GM23248 (cell line): ENCODE measurements at regions not wholly inside any gene's neighbourhood (a gene's known extent, or its start where the extent isn't known, plus 50 kb on each side); places are given as distances from the start of the nearest gene placed in this dataset.

Source experiments
- DNase-seq: peaks from one replicate; pipeline ENCODE4 v3.0.0-alpha.2; 2015
- H2AFZ ChIP-seq: fragments of 200-600 bp; sonication (generic); 2 replicates; pipeline ENCODE4 v1.6.1; 2016; ENCODE audit warnings: antibody characterized with exemption
- H3F3A ChIP-seq: fragments of 200-600 bp; sonication (generic); 2 replicates; pipeline ENCODE4 v1.6.1; 2016; ENCODE audit warnings: mild to moderate bottlenecking, antibody characterized with exemption, mixed run types; ENCODE audit not compliant: insufficient read depth
- H3K27ac ChIP-seq: fragments of 200-600 bp; sonication (generic); 2 replicates; pipeline ENCODE4 v1.5.1; 2016; ENCODE audit warnings: mild to moderate bottlenecking
- H3K27me3 ChIP-seq: fragments of 200-600 bp; sonication (generic); replicated peaks from 2 replicates; pipeline ENCODE4 v1.6.1; 2016; ENCODE audit warnings: mild to moderate bottlenecking; ENCODE audit not compliant: insufficient read depth
- H3K36me3 ChIP-seq: fragments of 200-600 bp; sonication (generic); 2 replicates; pipeline ENCODE4 v1.6.1; 2016; ENCODE audit warnings: low read depth, mild to moderate bottlenecking
- H3K4me1 ChIP-seq: fragments of 200-600 bp; sonication (generic); 2 replicates; pipeline ENCODE4 v1.6.1; 2016; ENCODE audit warnings: mild to moderate bottlenecking; ENCODE audit not compliant: insufficient read depth
- H3K4me2 ChIP-seq: fragments of 200-600 bp; sonication (generic); one replicate; pipeline ENCODE4 v1.6.1; 2016; ENCODE audit warnings: mild to moderate bottlenecking; ENCODE audit not compliant: unreplicated experiment
- H3K4me3 ChIP-seq: fragments of 200-600 bp; sonication (generic); 2 replicates; pipeline ENCODE4 v1.5.1; 2016; ENCODE audit warnings: mild to moderate bottlenecking
- H3K79me2 ChIP-seq: fragments of 200-600 bp; sonication (generic); 2 replicates; pipeline ENCODE4 v1.6.1; 2016; ENCODE audit warnings: mild to moderate bottlenecking; ENCODE audit not compliant: insufficient read depth
- H3K9ac ChIP-seq: fragments of 200-600 bp; sonication (generic); 2 replicates; pipeline ENCODE4 v1.6.1; 2016; ENCODE audit warnings: mild to moderate bottlenecking
- H3K9me2 ChIP-seq: fragments of 200-600 bp; sonication (generic); 2 replicates; pipeline ENCODE4 v1.6.1; 2016; ENCODE audit warnings: mixed run types, mild to moderate bottlenecking, moderate library complexity; ENCODE audit not compliant: insufficient read depth
- H3K9me3 ChIP-seq: fragments of 200-600 bp; sonication (generic); one replicate; pipeline ENCODE4 v1.6.1; 2017; ENCODE audit warnings: low read depth
- H4K20me1 ChIP-seq: fragments of 200-600 bp; sonication (generic); 2 replicates; pipeline ENCODE4 v1.6.0; 2016; ENCODE audit not compliant: insufficient read depth
- EZH2 ChIP-seq: fragments of 200-600 bp; sonication (generic); IDR thresholded peaks from 2 replicates; pipeline ENCODE4 v1.6.1; 2018; ENCODE audit warnings: antibody characterized with exemption, mild to moderate bottlenecking; ENCODE audit not compliant: insufficient read depth, poor library complexity, severe bottlenecking
- EZH2phosphoT487 ChIP-seq: fragments of 200-600 bp; sonication (generic); IDR thresholded peaks from 2 replicates; pipeline ENCODE4 v1.6.1; 2018; ENCODE audit warnings: antibody characterized with exemption, moderate library complexity, mild to moderate bottlenecking, low read depth; ENCODE audit not compliant: insufficient read depth
- WGBS, 2 experiments: methylation state at CpG; one replicate each; pipeline ENCODE4 v1.1.6; 2015 to 2017; ENCODE audit warnings: low lambda C conversion rate in 2 of 2, low coverage in 1 of 2; ENCODE audit errors: missing lambda C conversion rate in 2 of 2; 5-methylcytosine and 5-hydroxymethylcytosine counted together
- in situ Hi-C: fragments of 300-500 bp; cut with MboI; formaldehyde crosslinking; loops from 2 replicates; pipeline ENCODE4 v1.15.0; 2020

- Histone ChIP-seq H3K4me1 (no peaks in the 10 kb centered on the region), H3K27me3 (no peaks in the 10 kb centered on the region), H3K9me2 (no peaks in the 10 kb centered on the region), H3K4me2 (no peak overlapping the region), H3K36me3 (no peaks in the 10 kb centered on the region), H3K9me3 (no peaks in the 10 kb centered on the region), H3K79me2 (no peaks in the 10 kb centered on the region), H3F3A (no peaks in the 10 kb centered on the region), H3K27ac (no peak overlapping the region), H3K4me3 (no peak overlapping the region), H2AFZ (no peak overlapping the region), H3K9ac (no peak overlapping the region), H4K20me1 (no peaks in the 10 kb centered on the region)
- no peak for TF ChIP-seq EZH2
- TF ChIP-seq EZH2phosphoT487: no peak
- in situ Hi-C loops: no loop called here
- WGBS, 2 experiments: 40 to 51% methylated on average over 5 to 6 of the region's 6 CpGs
- DNase-seq: no peak
Observed at GRCh38 chr5:57594436-57594835, 111.8 kb upstream of the ACTBL2 start.

GRCh38 chr5:57592236-57592635 is 109.6 kb upstream of the ACTBL2 start:
- 81 to 83% methylated on average over 3 of the region's 3 CpGs for WGBS, 2 experiments
- no peak for DNase-seq

GRCh38 chr5:57586649-57587048 is 104.0 kb upstream of the ACTBL2 start:
- H3K27me3 ChIP-seq: no peaks in the 10 kb centered on the region
- 0 to 22% methylated on average over 1 of the region's 1 CpG for WGBS, 2 experiments
- DNase-seq: no peak
- no peaks in the 10 kb centered on the region for H3K9me2 ChIP-seq
- H3K79me2 ChIP-seq: no peaks in the 10 kb centered on the region
- no peaks in the 10 kb centered on the region for H3K4me1 ChIP-seq
- H4K20me1 ChIP-seq: no peaks in the 10 kb centered on the region
- in situ Hi-C loops: no loop called here
- H3F3A ChIP-seq: no peaks in the 10 kb centered on the region
- H3K4me2 ChIP-seq: no peak overlapping the region
- no peak overlapping the region for H3K27ac ChIP-seq
- TF ChIP-seq EZH2phosphoT487 (no peak), EZH2 (no peak)
- no peaks in the 10 kb centered on the region for H3K9me3 ChIP-seq
- no peaks in the 10 kb centered on the region for H3K36me3 ChIP-seq
- no peak overlapping the region for H3K4me3 ChIP-seq
- no peak overlapping the region for H2AFZ ChIP-seq
- no peak overlapping the region for H3K9ac ChIP-seq

More at GRCh38 chr5:57592236-57592635, 109.6 kb upstream of the ACTBL2 start:
- no peaks in the 10 kb centered on the region for H3F3A ChIP-seq
- no peaks in the 10 kb centered on the region for H4K20me1 ChIP-seq
- H3K27me3 ChIP-seq: no peaks in the 10 kb centered on the region
- no peak overlapping the region for H3K4me3 ChIP-seq
- no peak overlapping the region for H3K9ac ChIP-seq
- H3K4me1 ChIP-seq: no peaks in the 10 kb centered on the region
- no peaks in the 10 kb centered on the region for H3K79me2 ChIP-seq
- H3K4me2 ChIP-seq: no peak overlapping the region
- H2AFZ ChIP-seq: no peak overlapping the region
- no peaks in the 10 kb centered on the region for H3K36me3 ChIP-seq
- in situ Hi-C loops: no loop called here
- TF ChIP-seq EZH2phosphoT487 (no peak), EZH2 (no peak)
- H3K9me2 ChIP-seq: no peaks in the 10 kb centered on the region
- H3K9me3 ChIP-seq: no peaks in the 10 kb centered on the region
- no peak overlapping the region for H3K27ac ChIP-seq

- Histone ChIP-seq H2AFZ (no peak overlapping the region), H3K79me2 (no peaks in the 10 kb centered on the region), H3K27me3 (no peaks in the 10 kb centered on the region), H3K27ac (no peak overlapping the region), H3K9ac (no peak overlapping the region), H3K4me1 (no peaks in the 10 kb centered on the region), H3K4me3 (no peak overlapping the region), H3K4me2 (no peak overlapping the region), H3K9me3 (no peaks in the 10 kb centered on the region), H3K36me3 (no peaks in the 10 kb centered on the region), H3K9me2 (no peaks in the 10 kb centered on the region), H3F3A (no peaks in the 10 kb centered on the region), H4K20me1 (no peaks in the 10 kb centered on the region)
- WGBS, 2 experiments: 41 to 43% methylated on average over 3 of the region's 3 CpGs
- TF ChIP-seq EZH2phosphoT487 (no peak), EZH2 (no peak)
- no peak for DNase-seq
- in situ Hi-C loops: no loop called here
Observed at GRCh38 chr5:57582578-57583070, 100.0 kb upstream of the ACTBL2 start.

- no peaks in the 10 kb centered on the region for H4K20me1 ChIP-seq
- no peak for TF ChIP-seq EZH2
- TF ChIP-seq EZH2phosphoT487: no peak
- no peaks in the 10 kb centered on the region for H3K79me2 ChIP-seq
- no peak overlapping the region for H3K4me2 ChIP-seq
- H3K4me3 ChIP-seq: no peak overlapping the region
- H3K4me1 ChIP-seq: no peaks in the 10 kb centered on the region
- WGBS, 2 experiments: 56 to 59% methylated on average over 2 of the region's 2 CpGs
- in situ Hi-C loops: no loop called here
- no peaks in the 10 kb centered on the region for H3K9me3 ChIP-seq
- no peaks in the 10 kb centered on the region for H3K36me3 ChIP-seq
- H3K27ac ChIP-seq: no peak overlapping the region
- no peaks in the 10 kb centered on the region for H3F3A ChIP-seq
- no peak overlapping the region for H3K9ac ChIP-seq
- no peaks in the 10 kb centered on the region for H3K27me3 ChIP-seq
- DNase-seq: no peak
- H2AFZ ChIP-seq: no peak overlapping the region
- no peaks in the 10 kb centered on the region for H3K9me2 ChIP-seq
Observed at GRCh38 chr5:57581772-57582171, 99.2 kb upstream of the ACTBL2 start.
